Ovary (tissue), 7 donors: ENCODE measurements at regions not wholly inside any gene's neighbourhood (a gene's known extent, or its start where the extent isn't known, plus 50 kb on each side); places are given as distances from the start of the nearest gene placed in this dataset.

Experiments used
- DNase-seq, 5 donors: peaks; one replicate each; pipeline ENCODE4 v3.0.0-alpha.2; 2019 to 2020
- H3K27ac ChIP-seq, 2 donors: fragments of 200-600 bp; one replicate each; pipeline versions ENCODE4 v1.5.1 to v1.8.0; 2019 to 2022
- H3K27me3 ChIP-seq: fragments of 200-600 bp; one replicate; pipeline ENCODE4 v1.8.0; 2022
- H3K36me3 ChIP-seq: fragments of 200-600 bp; sonication (generic); one replicate; pipeline ENCODE4 v1.5.1; 2019
- H3K4me1 ChIP-seq: one replicate; pipeline ENCODE4 v1.8.1; 2013; ENCODE audit warnings: mild to moderate bottlenecking, moderate library complexity; ENCODE audit not compliant: insufficient read depth
- H3K4me3 ChIP-seq: fragments of 200-600 bp; sonication (generic); one replicate; pipeline ENCODE4 v1.5.1; 2017
- H3K9me3 ChIP-seq, 2 donors: fragments of 200-600 bp in 1 of 2; sonication (generic) in 1 of 2; one replicate each; pipeline versions ENCODE4 v1.5.1 to v1.8.1; 2013 to 2019; ENCODE audit warnings: mild to moderate bottlenecking in 1 of 2, moderate library complexity in 1 of 2
- CTCF ChIP-seq, 3 donors: fragments of 450-650 bp in 2 of 3; fragments of 200-600 bp in 1 of 3; IDR thresholded peaks; one replicate each; pipeline versions ENCODE4 v1.5.1 to v1.8.0; 2016 to 2022; ENCODE audit warnings: antibody characterized with exemption in 3 of 3, mild to moderate bottlenecking in 1 of 3
- EP300 ChIP-seq: sonication (generic); formaldehyde crosslinking; IDR thresholded peaks from one replicate; pipeline ENCODE4 v1.6.1; 2017; ENCODE audit warnings: antibody characterized with exemption
- POLR2A ChIP-seq: fragments of 450-650 bp; IDR thresholded peaks from one replicate; pipeline ENCODE4 v1.6.1; 2017; ENCODE audit warnings: antibody characterized with exemption, mild to moderate bottlenecking, moderate library complexity
- WGBS, 3 donors: extraction: QIAGEN DNeasy Blood & Tissue Kit in 1 of 3; methylation state at CpG; one replicate each; pipeline versions ENCODE4 v1.1.5 to v1.1.7; 2013 to 2017; 5-methylcytosine and 5-hydroxymethylcytosine counted together
- intact Hi-C, 4 donors: fragments of 100-400 bp; cut with DNase I; formaldehyde crosslinking; loops; one replicate each; pipeline versions ENCODE4 v1.11.0 to v1.15.1; 2022 to 2023
- donor health status: DM: no; HTN: no; CAD: no; lungs with moderate emphysema.
- donor health status: DM: no; HTN: no; CAD: no.
- donor health status: Bipolar disorder and iron deficiency.
- donor health status: DM: no; HTN: no; CAD: no.
- donor health status: DM: yes; HTN: yes; CAD: no.

DNA sequence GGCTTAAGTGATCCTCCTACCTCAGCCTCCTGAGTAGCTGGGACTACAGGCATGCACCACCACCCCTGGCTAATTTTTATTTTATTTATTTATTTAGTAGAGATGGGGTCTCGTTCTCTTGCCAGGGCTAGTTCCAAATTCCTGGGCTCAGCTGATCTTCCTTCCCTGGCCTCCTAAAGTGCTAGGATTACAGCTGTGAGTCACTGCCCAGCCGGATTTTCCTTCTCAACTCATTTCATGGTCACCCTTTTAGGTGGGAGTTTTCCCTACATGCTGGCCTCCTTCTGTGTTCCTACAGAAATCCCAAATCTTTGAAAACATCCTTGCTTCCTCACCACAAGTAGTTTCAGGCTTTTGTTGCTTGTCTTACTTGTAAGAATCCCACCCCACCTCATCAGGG lies 102.1 kb upstream of the SIAH1 start:
- WGBS, 3 donors: 7 to 23% (median 20%) methylated on average over 2 of the region's 2 CpGs
- intact Hi-C loops: no loop called here

GRCh38 chr16:48481772-48482171 lies 96.6 kb upstream of the SIAH1 start:
- Histone ChIP-seq H3K9me3 (no peaks in the 10 kb centered on the region), H3K27ac (no peak overlapping the region), H3K36me3 (no peaks in the 10 kb centered on the region), H3K4me3 (no peak overlapping the region), H3K27me3 (no peaks in the 10 kb centered on the region), H3K4me1 (no peaks in the 10 kb centered on the region)
- WGBS, 3 donors: 10 to 29% (median 12%) methylated on average over 2 of the region's 2 CpGs
- intact Hi-C loops: no loop called here
- no peak for TF ChIP-seq POLR2A
- TF ChIP-seq CTCF (IDR thresholded peaks at IDR 0.05): no peak
- TF ChIP-seq EP300: no peak
- DNase-seq: no peak

More for the DNA sequence above, 102.1 kb upstream of the SIAH1 start:
- H3K27me3 ChIP-seq: no peaks in the 10 kb centered on the region
- TF ChIP-seq CTCF (IDR thresholded peaks at IDR 0.05) (no peak), EP300 (no peak), POLR2A (no peak)
- no peak for DNase-seq
- H3K9me3 ChIP-seq: no peaks in the 10 kb centered on the region
- no peak overlapping the region for H3K4me3 ChIP-seq
- peaks cover 2% of the 10 kb centered on the region for H3K4me1 ChIP-seq
- H3K36me3 ChIP-seq: no peaks in the 10 kb centered on the region
- no peak overlapping the region for H3K27ac ChIP-seq

DNA sequence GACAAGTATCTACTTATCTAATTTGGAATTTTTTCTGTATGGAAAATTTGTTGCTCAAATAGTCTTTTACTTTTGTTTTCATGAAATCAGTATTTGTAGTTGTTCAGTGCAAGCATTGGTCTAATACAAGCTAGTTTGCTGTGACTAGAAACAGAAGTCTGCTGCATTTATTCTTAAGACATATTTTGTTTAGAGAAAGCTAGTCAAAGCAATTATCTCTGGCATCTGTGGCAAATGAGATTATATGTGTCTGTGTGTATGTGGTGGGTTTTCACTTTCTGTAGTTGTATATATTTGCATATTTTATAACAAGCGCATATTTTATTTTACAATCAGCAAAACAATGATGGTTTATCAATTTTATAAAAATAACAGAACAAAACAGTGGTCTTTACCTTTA lies 96.0 kb upstream of the SIAH1 start:
- WGBS, 3 donors: 16 to 44% (median 16%) methylated on average over 1 of the region's 1 CpG

DNA sequence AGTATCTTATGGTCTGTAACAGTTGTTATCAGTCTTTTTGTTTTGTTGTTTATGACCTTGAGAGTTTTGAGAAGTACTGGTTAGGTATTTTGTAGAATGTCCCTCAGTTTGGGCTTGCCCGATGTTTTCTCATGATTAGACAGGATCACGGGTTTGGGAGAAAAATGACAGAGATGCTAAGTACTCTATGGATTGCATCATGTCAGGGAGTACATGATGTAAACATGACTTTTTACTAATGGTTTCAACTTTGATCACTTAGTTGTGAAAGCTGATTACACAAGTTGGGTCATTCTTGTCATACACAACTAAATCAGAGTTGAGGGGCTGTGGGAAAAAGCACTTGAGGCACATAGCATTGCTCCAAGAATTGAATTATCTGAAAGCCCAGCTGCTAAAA lies 94.7 kb upstream of the SIAH1 start:
- DNase-seq: no peak
- 68 to 80% (median 71%) methylated on average over 2 of the region's 2 CpGs for WGBS, 3 donors
- Histone ChIP-seq H3K27me3 (no peaks in the 10 kb centered on the region), H3K36me3 (no peaks in the 10 kb centered on the region), H3K9me3 (no peaks in the 10 kb centered on the region), H3K4me1 (no peaks in the 10 kb centered on the region), H3K4me3 (no peak overlapping the region), H3K27ac (no peak overlapping the region)
- intact Hi-C loops: no loop called here
- no peak for TF ChIP-seq POLR2A
- TF ChIP-seq CTCF (IDR thresholded peaks at IDR 0.05): no peak
- no peak for TF ChIP-seq EP300

More for the DNA sequence above, 96.0 kb upstream of the SIAH1 start:
- TF ChIP-seq EP300: no peak
- no peak for TF ChIP-seq POLR2A
- no peak for TF ChIP-seq CTCF (IDR thresholded peaks at IDR 0.05)
- no peaks in the 10 kb centered on the region for H3K4me1 ChIP-seq
- no peak overlapping the region for H3K27ac ChIP-seq
- no peak overlapping the region for H3K4me3 ChIP-seq
- no peaks in the 10 kb centered on the region for H3K27me3 ChIP-seq
- DNase-seq: no peak
- H3K36me3 ChIP-seq: no peaks in the 10 kb centered on the region
- intact Hi-C loops: no loop called here
- H3K9me3 ChIP-seq: no peaks in the 10 kb centered on the region

DNA sequence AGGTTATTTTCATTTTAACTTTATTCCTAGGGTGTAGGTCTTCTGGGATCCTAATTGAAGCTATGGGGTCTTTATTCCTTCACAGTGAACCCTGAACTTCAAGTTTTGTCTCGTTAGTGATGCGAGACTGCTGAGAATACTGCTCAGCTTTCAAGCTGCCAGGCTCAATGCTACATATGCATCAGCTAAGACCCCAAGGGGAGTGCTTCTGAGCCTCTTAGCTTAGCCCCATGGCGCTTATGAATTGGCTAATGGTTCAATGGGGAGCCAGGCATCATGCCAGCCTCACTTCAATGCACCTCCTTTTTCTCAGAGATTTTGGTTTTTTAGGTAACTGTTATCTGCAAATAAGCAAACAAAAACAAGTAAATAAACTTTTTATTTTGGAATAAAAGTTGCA lies 94.1 kb upstream of the SIAH1 start:
- intact Hi-C loops: no loop called here

More for the DNA sequence above, 94.1 kb upstream of the SIAH1 start:
- Histone ChIP-seq H3K4me3 (no peak overlapping the region), H3K27me3 (no peaks in the 10 kb centered on the region), H3K36me3 (no peaks in the 10 kb centered on the region), H3K27ac (no peak overlapping the region), H3K9me3 (no peaks in the 10 kb centered on the region), H3K4me1 (no peaks in the 10 kb centered on the region)
- no peak for DNase-seq
- TF ChIP-seq POLR2A (no peak), CTCF (IDR thresholded peaks at IDR 0.05) (no peak), EP300 (no peak)
- WGBS, 3 donors: 93 to 95% (median 94%) methylated on average over 3 of the region's 3 CpGs
